ENCODE measurements at regions not wholly inside any gene's neighbourhood (a gene's known extent, or its start where the extent isn't known, plus 50 kb on each side); places are given as distances from the start of the nearest gene placed in this dataset.

- TF ChIP-seq, protein P1, sequence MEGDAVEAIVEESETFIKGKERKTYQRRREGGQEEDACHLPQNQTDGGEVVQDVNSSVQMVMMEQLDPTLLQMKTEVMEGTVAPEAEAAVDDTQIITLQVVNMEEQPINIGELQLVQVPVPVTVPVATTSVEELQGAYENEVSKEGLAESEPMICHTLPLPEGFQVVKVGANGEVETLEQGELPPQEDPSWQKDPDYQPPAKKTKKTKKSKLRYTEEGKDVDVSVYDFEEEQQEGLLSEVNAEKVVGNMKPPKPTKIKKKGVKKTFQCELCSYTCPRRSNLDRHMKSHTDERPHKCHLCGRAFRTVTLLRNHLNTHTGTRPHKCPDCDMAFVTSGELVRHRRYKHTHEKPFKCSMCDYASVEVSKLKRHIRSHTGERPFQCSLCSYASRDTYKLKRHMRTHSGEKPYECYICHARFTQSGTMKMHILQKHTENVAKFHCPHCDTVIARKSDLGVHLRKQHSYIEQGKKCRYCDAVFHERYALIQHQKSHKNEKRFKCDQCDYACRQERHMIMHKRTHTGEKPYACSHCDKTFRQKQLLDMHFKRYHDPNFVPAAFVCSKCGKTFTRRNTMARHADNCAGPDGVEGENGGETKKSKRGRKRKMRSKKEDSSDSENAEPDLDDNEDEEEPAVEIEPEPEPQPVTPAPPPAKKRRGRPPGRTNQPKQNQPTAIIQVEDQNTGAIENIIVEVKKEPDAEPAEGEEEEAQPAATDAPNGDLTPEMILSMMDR (tag by site-specific recombination; IDR thresholded peaks at IDR 0.05): no peak
- TF ChIP-seq SALL2 (tag by site-specific recombination; IDR thresholded peaks at IDR 0.05; ENCODE audit: borderline replicate concordance) (no peak), BCL11A (tag by site-specific recombination; IDR thresholded peaks at IDR 0.05; ENCODE audit: low read depth) (no peak), ZSCAN23 (tag by site-specific recombination; IDR thresholded peaks at IDR 0.05) (no peak), KLF10 (tag by site-specific recombination; IDR thresholded peaks at IDR 0.05) (no peak), MYNN (tag by site-specific recombination; IDR thresholded peaks at IDR 0.05; ENCODE audit: borderline replicate concordance) (no peak), ZNF391 (tag by site-specific recombination; IDR thresholded peaks at IDR 0.05; ENCODE audit: borderline replicate concordance, low read depth) (no peak), ZNF24 (tag by site-specific recombination; IDR thresholded peaks at IDR 0.05) (no peak), EGR2 (tag by site-specific recombination; IDR thresholded peaks at IDR 0.05; ENCODE audit: low read depth) (no peak)
- TF ChIP-seq, protein P2, sequence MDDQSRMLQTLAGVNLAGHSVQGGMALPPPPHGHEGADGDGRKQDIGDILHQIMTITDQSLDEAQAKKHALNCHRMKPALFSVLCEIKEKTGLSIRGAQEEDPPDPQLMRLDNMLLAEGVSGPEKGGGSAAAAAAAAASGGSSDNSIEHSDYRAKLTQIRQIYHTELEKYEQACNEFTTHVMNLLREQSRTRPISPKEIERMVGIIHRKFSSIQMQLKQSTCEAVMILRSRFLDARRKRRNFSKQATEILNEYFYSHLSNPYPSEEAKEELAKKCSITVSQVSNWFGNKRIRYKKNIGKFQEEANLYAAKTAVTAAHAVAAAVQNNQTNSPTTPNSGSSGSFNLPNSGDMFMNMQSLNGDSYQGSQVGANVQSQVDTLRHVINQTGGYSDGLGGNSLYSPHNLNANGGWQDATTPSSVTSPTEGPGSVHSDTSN (CRISPR knock-in tag; IDR thresholded peaks at IDR 0.05): no peak
Observed at GRCh38 chr11:134633276-134633675, 221.2 kb upstream of the B3GAT1 start.

All from HEK293 (cell line).